HepG2 (cell line): ENCODE measurements at regions not wholly inside any gene's neighbourhood (a gene's known extent, or its start where the extent isn't known, plus 50 kb on each side); places are given as distances from the start of the nearest gene placed in this dataset.

Source experiments
- ATAC-seq: fragments of 200-7000 bp; cut with Tn5 transposase; 3 replicates; pipeline ENCODE4 v1.9.1; 2020; ENCODE audit warnings: mild to moderate bottlenecking, moderate library complexity
- BruUV-seq: library from RNA; stranded (reverse); fragments of 400-500 nt; replicated peaks from 2 replicates; lab custom pipeline; 2021; lab: Mats Ljungman, UMichigan
- CTCF ChIA-PET: fragments of 300-600 bp; formaldehyde crosslinking; extraction: SDS; loops from one replicate; lab custom pipeline; 2021; ENCODE audit warnings: low total read pairs, inconsistent platforms, low intra/inter-chr PET ratio; lab: Yijun Ruan, JAX
- POLR2A ChIA-PET: fragments of 350-600 bp; sonication (Branson Sonifier 250); formaldehyde crosslinking; loops from one replicate; lab custom pipeline; 2020; ENCODE audit warnings: antibody characterized with exemption, inconsistent platforms; lab: Yijun Ruan, JAX
- DNase-seq: peaks from one replicate; pipeline ENCODE4 v3.0.0-alpha.2; 2015; ENCODE audit warnings: low spot score
- FAIRE-seq: peaks from 3 replicates; lab custom pipeline; 2011; peaks lifted over from hg19 to GRCh38; lab: Jason Lieb, UNC
- H2AFZ ChIP-seq: one replicate; pipeline ENCODE4 v1.6.1; 2011; ENCODE audit warnings: low read length, inconsistent platforms
- H3K27ac ChIP-seq: fragments of 300-600 bp; 3 replicates; pipeline ENCODE4 v1.8.0; 2011; ENCODE audit warnings: mixed run types, mild to moderate bottlenecking, mixed read lengths, low read length, inconsistent platforms; ENCODE audit not compliant: insufficient read depth; ENCODE audit errors: extremely low read length
- H3K27me3 ChIP-seq, 2 experiments: fragments of 200-600 bp in 1 of 2; 2 replicates in 1 of 2; 3 replicates in 1 of 2; pipeline versions ENCODE4 v1.6.0 to v1.8.0; 2011; ENCODE audit warnings: low read length in 2 of 2, mild to moderate bottlenecking in 2 of 2, moderate library complexity in 2 of 2, inconsistent platforms in 1 of 2; ENCODE audit not compliant: insufficient read depth in 2 of 2, control insufficient read depth in 1 of 2
- H3K36me3 ChIP-seq, 2 experiments: fragments of 200-600 bp in 1 of 2; replicated peaks in 1 of 2; 2 replicates in 1 of 2; 3 replicates in 1 of 2; pipeline versions ENCODE4 v1.5.1 to v1.8.0; 2011; ENCODE audit warnings: low read length in 2 of 2, inconsistent platforms in 1 of 2; ENCODE audit not compliant: insufficient read depth in 2 of 2, control insufficient read depth in 1 of 2
- H3K4me1 ChIP-seq: 2 replicates; pipeline ENCODE4 v1.5.1; 2012; ENCODE audit warnings: low read length, inconsistent platforms; ENCODE audit not compliant: insufficient read depth
- H3K4me2 ChIP-seq: 2 replicates; pipeline ENCODE4 v1.6.0; 2011; ENCODE audit warnings: low read depth, low read length, inconsistent platforms
- H3K4me3 ChIP-seq, 3 experiments: fragments of 200-600 bp in 1 of 3; sonication (generic), shearing (Covaris generic) in 1 of 3; replicated peaks in 1 of 3; 2 replicates each; pipeline ENCODE4 v1.5.1; 2011 to 2016; ENCODE audit warnings: low read length in 3 of 3, inconsistent platforms in 2 of 3, low read depth in 2 of 3, mild to moderate bottlenecking in 2 of 3, control low read depth in 1 of 3, mixed read lengths in 1 of 3; ENCODE audit not compliant: insufficient read depth in 1 of 3
- H3K79me2 ChIP-seq: one replicate; pipeline ENCODE4 v1.6.1; 2011; ENCODE audit warnings: low read length, inconsistent platforms; ENCODE audit not compliant: insufficient read depth
- H3K9ac ChIP-seq: 2 replicates; pipeline ENCODE4 v1.6.0; 2011; ENCODE audit warnings: mild to moderate bottlenecking, low read depth, low read length, inconsistent platforms; ENCODE audit not compliant: insufficient read depth
- H3K9me3 ChIP-seq: 2 replicates; pipeline ENCODE4 v1.5.1; 2012; ENCODE audit warnings: mild to moderate bottlenecking, low read length
- H4K20me1 ChIP-seq: 2 replicates; pipeline ENCODE4 v1.6.0; 2011; ENCODE audit warnings: inconsistent platforms, mild to moderate bottlenecking, low read length, moderate library complexity; ENCODE audit not compliant: insufficient read depth
- BCL6 ChIP-seq: IDR thresholded peaks from 2 replicates; pipeline ENCODE4 v1.6.1; 2016; ENCODE audit warnings: missing genetic modification reagents, missing compliant biosample characterization
- CBFB ChIP-seq: sonication (generic); formaldehyde crosslinking; IDR thresholded peaks from 2 replicates; pipeline ENCODE4 v1.4.0; 2020; ENCODE audit warnings: missing genetic modification reagents
- GLI4 ChIP-seq: sonication (generic); formaldehyde crosslinking; IDR thresholded peaks from 2 replicates; pipeline ENCODE4 v1.5.1; 2020; ENCODE audit warnings: missing genetic modification reagents, mild to moderate bottlenecking, moderate library complexity, borderline replicate concordance
- HNRNPLL ChIP-seq: fragments of 200-400 bp; formaldehyde crosslinking; IDR thresholded peaks from 2 replicates; pipeline ENCODE4 v1.6.1; 2017; ENCODE audit warnings: mild to moderate bottlenecking, low read depth, low read length; ENCODE audit not compliant: poor library complexity, severe bottlenecking
- JARID2 ChIP-seq: sonication (generic); formaldehyde crosslinking; IDR thresholded peaks from 2 replicates; pipeline ENCODE4 v1.8.1; 2023; ENCODE audit warnings: missing genetic modification reagents, inconsistent platforms; ENCODE audit not compliant: insufficient replicate concordance
- MIER3 ChIP-seq: IDR thresholded peaks from 2 replicates; pipeline ENCODE4 v1.6.1; 2016; ENCODE audit warnings: missing compliant biosample characterization, borderline replicate concordance
- SNAI1 ChIP-seq: sonication (generic); formaldehyde crosslinking; IDR thresholded peaks from 2 replicates; pipeline ENCODE4 v1.5.0; 2020; ENCODE audit warnings: mild to moderate bottlenecking, missing genetic modification reagents, borderline replicate concordance
- SRSF1 ChIP-seq: fragments of 200-400 bp; formaldehyde crosslinking; optimal IDR thresholded peaks from 2 replicates; pipeline ENCODE3; 2017; ENCODE audit warnings: mild to moderate bottlenecking, low read depth, low read length, moderate library complexity
- STAT6 ChIP-seq: sonication (generic); formaldehyde crosslinking; IDR thresholded peaks from 2 replicates; pipeline ENCODE4 v1.4.0; 2020; ENCODE audit warnings: missing genetic modification reagents, mild to moderate bottlenecking, borderline replicate concordance
- TCF7L2 ChIP-seq: IDR thresholded peaks from 2 replicates; pipeline ENCODE4 v1.6.1; 2011; ENCODE audit warnings: mild to moderate bottlenecking, low read depth, low read length, moderate library complexity
- ZNF253 ChIP-seq: sonication (generic); formaldehyde crosslinking; IDR thresholded peaks from 2 replicates; pipeline ENCODE4 v1.8.0; 2022; ENCODE audit warnings: mild to moderate bottlenecking, missing genetic modification reagents, borderline replicate concordance
- ZNF558 ChIP-seq: sonication (generic); formaldehyde crosslinking; IDR thresholded peaks from 2 replicates; pipeline ENCODE4 v1.9.0; 2022; ENCODE audit warnings: mild to moderate bottlenecking, missing genetic modification reagents, borderline replicate concordance
- ZNF710 ChIP-seq: sonication (generic); formaldehyde crosslinking; IDR thresholded peaks from 2 replicates; pipeline ENCODE4 v1.5.0; 2020; ENCODE audit warnings: mild to moderate bottlenecking, missing genetic modification reagents, borderline replicate concordance
- ZNF770 ChIP-seq: sonication (generic); formaldehyde crosslinking; IDR thresholded peaks from 2 replicates; pipeline ENCODE4 v1.5.0; 2020; ENCODE audit warnings: mild to moderate bottlenecking, missing genetic modification reagents
- WGBS: methylation state at CpG from one replicate; pipeline ENCODE4 v1.1.6; 2017; ENCODE audit warnings: low lambda C conversion rate; 5-methylcytosine and 5-hydroxymethylcytosine counted together
- in situ Hi-C: cut with HindIII; loops from 2 replicates; pipeline ENCODE4 v1.10.0; 2017; ENCODE audit warnings: low pct_unique_long_range_greater_than_20kb; ENCODE audit not compliant: extremely low pct_ligation_motif_present
- intact Hi-C: fragments of 100-400 bp; cut with micrococcal nuclease; formaldehyde crosslinking; loops from one replicate; pipeline ENCODE4 v1.10.0; 2022; ENCODE audit not compliant: unreplicated experiment

GRCh38 chr16:85981826-85982562 is 83.0 kb downstream of the IRF8 start:
- Histone ChIP-seq H3K4me3 (no peak overlapping the region), H3K27me3 (peaks cover 0 to 15% of the 10 kb centered on the region in 2 experiments; a peak in 4 of 5 replicates), H3K4me2 (no peak overlapping the region), H4K20me1 (no peaks in the 10 kb centered on the region), H3K4me1 (peaks cover 3% of the 10 kb centered on the region; the same call in 1 of the 2 replicates), H2AFZ (no peak overlapping the region), H3K36me3 (no peaks in the 10 kb centered on the region), H3K27ac (no peak overlapping the region), H3K9ac (no peak overlapping the region), H3K9me3 (no peaks in the 10 kb centered on the region), H3K79me2 (no peaks in the 10 kb centered on the region)
- DNase-seq = no peak
- ChIA-PET POLR2A (no interaction called here), CTCF (no interaction called here)
- in situ Hi-C loops (no loop called here), intact Hi-C loops (no loop called here)
- FAIRE-seq = no peak
- BruUV-seq = no TSS peak
- TF ChIP-seq ZNF253 (CRISPR knock-in tag) = no peak
- TF ChIP-seq SRSF1 = no peak
- no peak for TF ChIP-seq BCL6 (CRISPR knock-in tag)
- no peak for TF ChIP-seq ZNF558
- no peak for TF ChIP-seq GLI4 (CRISPR knock-in tag)
- TF ChIP-seq TCF7L2 = no peak
- TF ChIP-seq JARID2 = no peak
- TF ChIP-seq ZNF710 (CRISPR knock-in tag) = no peak
- no peak for TF ChIP-seq CBFB (CRISPR knock-in tag)
- TF ChIP-seq HNRNPLL = no peak
- no peak for TF ChIP-seq MIER3
- TF ChIP-seq SNAI1 (CRISPR knock-in tag) = no peak
- no peak for TF ChIP-seq STAT6 (CRISPR knock-in tag)
- no peak for TF ChIP-seq ZNF770
- ATAC-seq = no peak
- 59% methylated on average over 16 of the region's 16 CpGs for WGBS
